T47D (cell line): ENCODE measurements at regions not wholly inside any gene's neighbourhood (a gene's known extent, or its start where the extent isn't known, plus 50 kb on each side); places are given as distances from the start of the nearest gene placed in this dataset.
A peak's percentile ranks its signal among the peaks of the same experiment; 100 is the strongest.

Experiments used
- DNase-seq, 2 experiments: peaks; one replicate each; pipeline versions ENCODE4 v3.0.0 to v3.0.0-alpha.2; 2011 to 2012; ENCODE audit warnings: low read depth in 1 of 2, low spot score in 1 of 2
- JUND ChIP-seq: IDR thresholded peaks from 2 replicates; pipeline ENCODE4 v1.6.1; 2012; ENCODE audit warnings: low read depth
- in situ Hi-C: cut with HindIII; loops from 2 replicates; pipeline ENCODE4 v1.10.0; 2016; ENCODE audit warnings: low sequenced_read_pairs, low pct_unique_long_range_greater_than_20kb

GRCh38 chr2:120840795-120841487 is 105.3 kb downstream of the GLI2 start:
- DNase-seq = no peak
- no peak for TF ChIP-seq JUND
- in situ Hi-C loops = no loop called here

- in situ Hi-C loops = no loop called here
- no peak for DNase-seq
These were observed 107.1 kb downstream of the GLI2 start for GRCh38 chr2:120842456-120843439.

GRCh38 chr2:120844070-120844738 is 108.5 kb downstream of the GLI2 start:
- peak in 1 of 2 experiments; percentile 4 for DNase-seq
- TF ChIP-seq JUND = no peak
- in situ Hi-C loops = no loop called here

More at GRCh38 chr2:120842456-120843439, 107.1 kb downstream of the GLI2 start:
- TF ChIP-seq JUND = no peak

- TF ChIP-seq JUND = no peak
- DNase-seq = no peak
- in situ Hi-C loops = no loop called here
These were observed 109.6 kb downstream of the GLI2 start for GRCh38 chr2:120845277-120845676.

GRCh38 chr2:120846406-120847095 is 110.9 kb downstream of the GLI2 start:
- in situ Hi-C loops = no loop called here
- DNase-seq = no peak
- TF ChIP-seq JUND = no peak

- no peak for TF ChIP-seq JUND
- in situ Hi-C loops = no loop called here
- no peak for DNase-seq
These were observed 112.1 kb downstream of the GLI2 start for GRCh38 chr2:120847700-120848321.

- in situ Hi-C loops = no loop called here
- no peak for DNase-seq
These were observed 113.6 kb downstream of the GLI2 start for GRCh38 chr2:120849278-120849677.

GRCh38 chr2:120850551-120850950 is 114.9 kb downstream of the GLI2 start:
- in situ Hi-C loops = no loop called here
- TF ChIP-seq JUND = no peak

More at GRCh38 chr2:120849278-120849677, 113.6 kb downstream of the GLI2 start:
- no peak for TF ChIP-seq JUND

GRCh38 chr2:120851116-120851773 is 115.6 kb downstream of the GLI2 start:
- in situ Hi-C loops = no loop called here
- DNase-seq = no peak
- no peak for TF ChIP-seq JUND

More at GRCh38 chr2:120850551-120850950, 114.9 kb downstream of the GLI2 start:
- no peak for DNase-seq

- no peak for TF ChIP-seq JUND
- in situ Hi-C loops = no loop called here
- DNase-seq = no peak
These were observed 116.6 kb downstream of the GLI2 start for GRCh38 chr2:120852200-120852815.
